GM19468 (cell line): ENCODE measurements at regions not wholly inside any gene's neighbourhood (a gene's known extent, or its start where the extent isn't known, plus 50 kb on each side); places are given as distances from the start of the nearest gene placed in this dataset.

Experiments
- ATAC-seq: cut with Tn5 transposase; IDR thresholded peaks from one replicate; pipeline ENCODE4 v1.9.1; 2021; ENCODE audit warnings: mild to moderate bottlenecking, moderate library complexity, moderate number of reproducible peaks; ENCODE audit not compliant: unreplicated experiment; ENCODE audit errors: extremely low read depth

DNA sequence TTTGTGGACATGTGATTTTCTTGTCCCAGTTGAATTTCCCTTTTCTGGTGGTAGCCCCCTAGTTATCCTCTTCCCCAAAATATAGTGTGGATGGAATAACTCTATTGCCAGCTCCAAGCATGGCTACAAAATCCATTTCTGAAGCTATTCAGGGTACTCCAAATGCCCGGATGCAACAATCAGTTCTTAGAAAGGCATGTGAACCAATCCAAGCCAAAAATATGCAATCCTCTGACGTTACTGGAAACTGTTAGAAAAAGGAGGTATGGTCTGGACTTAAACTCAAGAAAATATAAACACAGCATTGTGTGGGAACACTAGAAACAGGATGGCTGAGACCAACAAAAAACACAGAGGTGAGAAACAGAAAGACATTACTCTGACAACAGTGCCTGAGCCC lies 347.0 kb downstream of the GPAM start:
- ATAC-seq: no peak

DNA sequence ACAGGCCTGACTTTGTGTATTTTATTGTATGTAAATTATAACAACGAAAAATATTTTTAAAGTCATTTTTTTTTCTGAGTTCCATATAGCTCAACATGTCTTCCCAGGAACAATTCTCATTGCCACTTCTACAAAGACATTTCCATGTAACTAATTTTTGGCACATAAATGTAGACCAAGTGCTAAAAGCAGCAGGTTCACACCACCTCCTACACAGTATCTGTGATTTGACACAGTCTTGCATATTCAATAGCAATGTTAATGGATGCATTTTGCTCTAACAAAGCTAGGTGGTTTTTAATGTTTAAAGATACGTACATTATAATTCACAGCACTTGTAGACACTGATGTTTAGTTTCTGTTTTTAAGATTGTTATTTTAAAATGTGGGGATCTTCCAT lies 346.5 kb downstream of the GPAM start:
- ATAC-seq: no peak

DNA sequence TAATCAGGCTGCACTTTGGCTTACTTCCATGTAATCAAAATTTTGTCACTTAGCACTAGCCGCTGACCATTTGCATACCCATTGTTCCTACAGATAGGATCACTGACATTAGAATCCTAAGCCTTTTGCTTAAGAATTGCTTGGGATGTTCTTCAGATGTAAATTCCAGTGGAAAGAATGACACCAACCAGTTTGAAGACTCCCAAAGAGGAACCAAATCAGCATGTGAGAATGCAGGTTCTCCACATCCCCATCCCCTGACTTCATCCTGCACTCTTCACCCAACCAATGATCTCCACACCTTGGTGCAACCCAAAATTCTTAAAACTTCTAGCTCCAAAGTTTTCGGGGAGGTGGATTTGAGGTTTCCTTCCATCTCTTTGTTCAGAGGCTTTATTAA lies 345.6 kb downstream of the GPAM start:
- no peak for ATAC-seq

DNA sequence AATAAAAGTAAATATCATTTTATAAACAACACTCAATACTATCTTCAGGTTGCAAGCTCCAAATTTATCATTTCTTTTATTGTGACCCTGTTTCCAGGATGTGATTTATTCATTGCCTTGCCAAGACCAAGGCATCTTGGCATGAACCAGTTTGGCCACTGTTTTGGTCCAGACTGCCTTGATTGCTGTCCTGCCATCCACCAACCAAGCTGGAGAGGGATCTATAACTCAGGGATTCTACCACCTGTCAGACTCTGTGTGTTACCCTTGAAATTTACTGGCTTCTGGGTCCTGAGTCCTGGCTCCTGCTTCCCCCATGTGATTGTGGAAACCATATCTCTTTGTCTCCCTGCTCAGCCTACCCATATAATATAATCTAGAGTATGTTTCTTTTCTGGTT lies 343.0 kb downstream of the GPAM start:
- no peak for ATAC-seq

DNA sequence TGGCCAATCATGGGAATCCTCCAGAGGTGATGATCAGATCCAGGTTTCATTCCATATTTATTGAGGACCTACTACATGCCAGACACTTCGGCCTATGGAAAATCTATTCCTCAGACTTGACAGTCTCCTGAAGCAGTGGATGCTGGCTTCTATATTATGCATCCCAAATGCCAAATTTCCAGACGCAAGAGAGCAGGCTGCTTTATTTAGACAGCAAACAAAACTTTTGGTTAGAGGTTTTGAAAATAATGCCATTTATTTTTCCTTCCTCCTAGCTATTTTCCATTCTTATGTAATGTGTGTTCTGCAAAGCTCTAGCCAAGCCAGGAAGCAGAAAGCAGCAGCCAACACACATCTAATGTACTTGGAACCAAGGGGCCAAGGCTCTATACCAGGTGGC lies 330.8 kb downstream of the GPAM start:
- ATAC-seq: no peak

DNA sequence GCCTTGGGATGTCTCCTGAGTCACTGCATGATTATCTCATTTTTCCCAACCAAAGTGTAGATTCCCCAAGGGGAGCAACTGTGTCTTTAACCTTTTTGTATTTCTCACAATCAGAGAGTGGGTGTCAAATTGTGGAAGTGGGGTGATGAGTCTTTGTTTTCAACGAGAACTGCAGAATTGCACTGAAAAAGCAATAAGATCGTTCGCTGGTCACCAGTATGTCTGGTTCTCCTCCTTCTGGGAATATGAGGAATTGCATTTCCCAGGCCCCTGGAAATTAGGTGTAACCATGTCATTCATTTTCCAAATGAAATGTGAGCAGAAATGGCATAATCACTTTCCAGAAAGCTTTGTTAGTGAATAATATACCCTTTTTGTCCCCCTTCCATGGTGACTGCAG lies 326.9 kb downstream of the GPAM start:
- no peak for ATAC-seq

DNA sequence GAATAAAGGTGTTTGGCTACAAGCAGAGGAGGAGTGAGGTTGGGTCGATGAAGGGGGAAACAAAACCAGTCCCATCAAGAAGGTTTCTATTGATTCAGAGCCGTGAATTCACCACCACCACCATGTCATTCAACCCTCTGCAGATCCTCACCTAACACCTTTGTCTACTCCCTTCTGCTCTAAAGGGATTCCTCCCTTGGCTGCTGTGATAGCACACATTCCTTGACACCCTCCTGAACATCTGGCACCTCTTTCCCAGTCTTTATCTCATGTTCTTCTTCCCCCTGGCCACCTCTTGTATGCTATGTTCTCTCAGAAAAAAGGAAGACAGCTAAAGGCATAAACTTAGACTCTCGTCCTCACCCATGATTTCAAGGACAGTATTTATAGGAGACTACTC lies 318.0 kb downstream of the GPAM start:
- no peak for ATAC-seq

DNA sequence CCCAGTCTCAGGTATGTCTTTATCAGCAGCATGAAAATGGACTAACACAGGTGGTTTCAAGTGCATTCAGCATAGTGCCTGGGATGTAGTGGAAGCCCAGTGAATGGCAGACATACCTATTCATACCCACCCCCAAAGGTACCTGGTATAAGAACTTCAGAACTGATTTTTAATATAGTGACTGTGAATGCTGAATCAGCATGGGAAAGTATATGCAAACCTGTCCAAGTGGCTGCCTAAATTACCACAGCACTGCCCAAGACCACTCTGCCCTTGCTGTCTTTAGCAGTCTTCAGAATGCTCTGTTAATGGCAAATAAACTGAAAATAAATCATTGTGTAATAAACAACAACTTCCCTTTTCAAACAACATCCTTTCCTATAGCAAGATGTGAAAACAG lies 312.1 kb downstream of the GPAM start:
- ATAC-seq: no peak

DNA sequence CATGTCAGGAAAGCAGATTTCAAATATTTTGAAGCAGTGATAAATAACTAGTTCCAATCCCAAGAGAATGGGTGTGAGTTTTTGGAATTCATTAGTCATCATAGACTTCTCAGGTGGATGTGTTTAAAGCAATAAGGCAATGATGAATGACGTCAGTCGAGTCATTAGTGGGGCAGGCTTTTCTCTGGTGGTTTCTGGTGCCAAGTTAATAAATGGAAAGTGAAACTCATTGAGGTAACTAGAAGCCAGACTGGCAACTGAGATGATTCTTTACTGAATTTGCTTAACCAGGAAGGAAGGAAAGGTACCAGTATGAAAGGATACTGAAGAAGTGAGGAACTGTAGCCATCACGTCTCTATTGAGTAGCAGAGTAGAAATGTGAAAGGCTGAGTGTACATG lies 311.0 kb downstream of the GPAM start:
- ATAC-seq: no peak

DNA sequence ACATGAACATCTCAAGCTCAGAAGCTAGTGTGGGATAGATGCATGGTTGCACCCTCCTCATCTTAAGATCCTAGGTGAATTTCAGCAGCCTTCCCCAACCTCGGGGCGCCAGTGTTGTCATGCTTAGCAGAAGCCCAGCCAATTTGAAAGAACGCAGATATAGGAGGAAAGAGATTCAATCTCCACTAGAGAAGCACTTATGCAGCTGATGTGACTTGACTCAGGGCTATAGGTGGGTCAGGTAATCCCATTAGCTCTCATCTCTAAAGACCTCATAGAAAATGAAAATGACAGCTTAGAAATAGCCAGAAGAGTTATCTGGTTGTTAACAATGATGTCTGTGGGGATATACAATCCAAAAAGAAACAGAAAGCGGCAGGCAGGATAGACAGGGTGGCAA lies 310.5 kb downstream of the GPAM start:
- ATAC-seq: no peak

DNA sequence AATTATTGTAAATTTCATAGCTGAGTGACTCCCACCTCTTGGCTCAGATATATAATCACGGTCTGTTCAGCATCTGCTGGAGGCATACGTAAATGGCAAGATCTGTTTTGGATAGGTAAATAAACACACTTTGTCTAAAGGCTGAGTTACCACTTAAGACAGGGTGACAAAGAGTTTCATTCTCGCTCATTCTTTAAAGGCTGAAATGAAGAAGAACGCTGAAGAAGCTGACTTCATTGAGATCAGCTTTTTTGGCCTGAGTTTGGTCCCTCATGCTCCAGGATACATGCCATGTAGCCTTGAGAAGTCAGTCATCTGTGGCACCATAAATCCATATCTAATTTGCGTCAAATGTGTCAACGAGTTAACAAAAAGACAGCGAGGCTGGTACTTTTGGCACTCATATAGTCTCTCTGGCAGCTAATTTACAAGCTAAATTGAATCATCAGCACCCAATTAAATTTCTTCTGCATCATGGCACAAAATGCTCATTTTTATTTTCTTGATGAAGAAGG lies 309.9 kb downstream of the GPAM start:
- no peak for ATAC-seq

DNA sequence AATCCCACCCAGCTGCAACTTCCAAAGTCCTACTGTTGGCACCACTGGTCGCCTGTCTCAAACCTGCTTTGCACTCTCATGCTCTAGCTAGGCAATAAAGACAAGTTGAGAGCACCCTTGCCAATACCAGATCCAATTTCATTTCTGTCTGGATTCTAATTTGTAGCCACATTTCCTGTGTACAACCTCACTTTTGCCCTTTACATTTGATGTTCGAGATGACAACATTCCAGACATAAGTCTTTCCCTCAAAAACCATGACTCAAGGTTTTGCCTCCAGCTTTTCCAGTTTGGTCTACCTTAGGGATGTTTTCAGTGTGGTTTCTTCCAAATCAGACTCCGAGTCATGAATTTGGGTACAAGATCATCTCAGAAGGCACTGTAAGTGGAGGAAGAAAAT lies 309.0 kb downstream of the GPAM start:
- ATAC-seq: no peak

DNA sequence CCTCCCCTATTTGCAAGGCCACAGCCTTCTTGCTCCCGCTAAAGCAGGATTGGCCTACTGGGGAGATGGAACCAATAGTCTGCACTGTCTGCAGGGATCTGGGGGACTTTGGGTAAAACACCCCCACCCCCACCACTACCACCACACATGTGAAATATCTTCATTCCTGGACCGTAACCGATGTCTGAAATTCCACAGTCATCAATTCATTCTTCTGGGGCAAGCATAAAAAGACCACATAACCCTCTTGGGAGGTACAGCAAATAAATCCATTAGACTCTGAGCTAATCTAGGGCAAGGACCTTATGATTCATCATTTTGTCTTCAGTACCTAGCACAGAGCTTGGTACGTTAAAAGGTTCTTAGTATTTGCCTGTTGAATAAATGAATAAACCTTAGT lies 307.8 kb downstream of the GPAM start:
- ATAC-seq: no peak

DNA sequence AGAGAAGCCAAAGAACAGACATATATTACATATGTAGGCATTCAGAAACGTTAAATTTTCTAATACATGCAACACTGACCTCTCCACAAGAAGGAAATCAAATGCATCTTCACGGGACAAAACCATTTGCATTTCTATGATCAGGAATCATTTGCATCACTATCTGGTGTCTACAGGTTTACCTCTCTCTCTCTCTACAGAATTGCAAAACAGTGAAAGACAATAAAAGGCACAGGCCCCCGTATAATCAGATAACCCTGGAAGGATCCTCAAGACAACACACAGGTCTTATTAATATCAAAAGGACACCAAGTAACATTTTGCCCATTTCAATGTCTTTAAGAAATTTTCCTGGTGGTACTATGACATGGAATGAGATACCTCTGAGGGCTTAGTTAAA lies 306.3 kb downstream of the GPAM start:
- no peak for ATAC-seq

DNA sequence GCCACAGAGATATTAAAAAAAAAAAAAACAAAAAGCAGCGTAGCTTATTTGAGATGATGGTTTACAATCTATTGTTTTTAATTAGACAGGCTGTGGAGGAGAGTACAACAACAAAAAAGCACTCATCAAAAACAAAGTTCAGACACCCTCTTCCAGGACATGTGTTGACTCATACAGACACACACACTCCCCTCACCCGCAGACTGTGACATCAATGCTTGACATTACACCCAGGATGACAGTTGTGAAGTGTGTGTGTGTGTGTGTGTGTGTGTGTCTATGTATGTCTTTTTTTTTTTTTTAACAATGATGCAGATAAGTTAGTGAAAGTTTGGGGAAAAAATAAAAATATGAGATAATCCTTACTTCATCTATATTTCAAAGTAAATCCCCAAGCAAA lies 303.6 kb downstream of the GPAM start:
- no peak for ATAC-seq

DNA sequence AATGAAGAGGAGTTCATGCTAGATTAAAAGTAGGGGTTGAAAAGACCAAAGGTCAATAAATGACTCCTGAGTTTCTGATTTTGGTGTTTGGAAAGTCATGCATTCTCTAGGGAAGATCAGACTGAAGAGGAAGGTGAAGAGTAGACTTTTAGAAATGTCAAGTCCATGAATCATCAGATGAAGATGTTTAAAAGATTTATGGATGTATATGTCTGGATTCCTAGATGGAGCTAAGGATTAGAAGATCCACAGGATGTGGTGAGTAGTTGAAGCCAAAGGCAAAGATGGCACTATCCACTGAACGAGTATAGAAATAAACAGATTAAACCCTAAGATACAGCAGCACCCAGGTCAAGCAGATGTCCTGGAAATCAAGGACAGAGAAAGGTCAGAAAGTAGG lies 298.5 kb downstream of the GPAM start:
- no peak for ATAC-seq

DNA sequence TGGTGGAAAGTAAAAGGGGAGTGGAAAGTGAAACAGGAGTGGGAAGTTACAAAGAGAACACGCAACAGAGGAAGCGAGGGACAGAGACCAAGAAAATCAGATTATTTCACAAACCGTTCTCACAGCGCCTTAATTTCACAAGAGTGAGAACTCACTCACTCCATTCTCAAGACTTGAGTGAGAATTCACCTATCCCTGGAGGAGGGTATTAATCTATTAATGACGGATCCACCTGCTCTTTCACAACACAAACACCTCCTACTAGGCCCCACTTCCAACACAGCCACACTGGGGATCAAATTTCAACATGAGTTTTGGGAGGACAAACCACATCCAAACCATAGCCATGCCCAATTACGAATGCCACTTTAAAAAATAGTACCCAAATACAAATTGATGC lies 297.6 kb downstream of the GPAM start:
- no peak for ATAC-seq

DNA sequence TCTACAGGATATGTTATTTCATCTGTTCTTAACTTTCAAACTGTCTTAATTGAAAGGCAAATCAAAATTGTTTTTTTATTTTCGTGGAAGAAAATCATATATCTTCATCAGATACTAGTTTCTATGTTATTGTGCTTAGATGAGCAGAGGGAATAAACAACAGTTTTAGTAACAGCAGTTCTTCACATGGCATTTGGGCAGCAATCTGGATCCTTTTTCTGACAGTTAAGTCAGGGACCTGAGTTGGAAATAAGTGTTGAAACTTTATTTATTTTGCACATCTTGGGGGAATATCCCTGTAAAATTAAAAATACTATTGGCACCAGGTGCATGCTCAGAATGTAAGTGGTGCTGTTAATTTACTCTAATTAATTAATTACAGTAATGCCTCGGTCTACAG lies 296.3 kb downstream of the GPAM start:
- ATAC-seq: no peak

DNA sequence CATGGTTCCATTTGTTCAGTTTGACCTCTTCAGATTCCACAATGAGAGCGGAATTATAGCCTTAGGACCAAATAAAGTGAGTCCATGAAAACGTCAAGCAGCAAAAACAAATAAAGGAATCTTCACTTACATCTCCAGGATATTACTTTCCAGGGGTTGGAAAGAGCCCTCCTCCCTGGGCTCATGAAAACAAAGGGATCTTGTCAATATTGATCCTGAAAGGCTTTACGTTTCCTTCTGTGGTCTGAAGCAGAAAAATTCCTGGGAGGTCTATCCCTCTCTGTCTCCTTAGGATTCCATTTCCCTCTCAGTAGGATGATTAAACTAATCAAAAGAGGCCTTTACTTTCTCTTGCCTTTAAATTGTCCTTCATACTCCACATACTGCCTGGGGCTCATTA lies 293.5 kb downstream of the GPAM start:
- ATAC-seq: no peak

DNA sequence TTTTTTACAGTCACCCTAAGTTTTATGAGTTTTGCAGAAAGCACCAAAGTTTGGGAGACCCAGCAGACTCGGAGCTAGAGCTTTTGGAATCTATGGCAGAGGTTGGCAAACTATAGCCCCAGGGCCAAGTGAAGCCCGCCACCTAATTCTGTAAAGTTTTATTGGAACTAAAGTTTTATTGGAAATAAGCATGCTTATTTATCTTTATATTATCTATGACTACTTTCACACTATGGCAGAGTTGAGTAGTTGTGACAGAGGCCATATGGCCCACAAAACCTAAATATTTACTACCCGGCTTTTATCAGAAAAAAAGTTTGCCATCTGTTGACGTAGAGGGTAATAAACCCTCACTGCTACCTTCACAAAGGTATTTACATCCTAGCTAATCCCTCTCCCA lies 267.6 kb downstream of the GPAM start:
- no peak for ATAC-seq

DNA sequence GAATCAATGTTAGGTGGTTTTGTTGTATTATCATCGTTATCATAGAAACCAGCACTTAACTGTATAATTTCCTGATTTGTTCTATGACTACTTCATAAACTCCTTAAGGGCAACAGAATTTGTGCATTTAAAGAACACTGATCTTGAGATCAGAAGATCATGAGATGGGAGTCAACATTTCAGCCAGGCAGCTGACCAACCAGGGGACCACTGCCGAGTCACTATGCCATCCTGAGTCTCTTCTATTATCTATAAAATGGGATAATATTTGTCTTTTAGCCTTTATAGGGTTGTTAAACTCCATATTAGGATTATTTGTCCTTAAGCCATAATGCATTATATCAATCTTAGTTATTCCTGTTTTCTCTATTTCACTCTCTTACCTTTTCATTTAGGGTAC lies 261.7 kb downstream of the GPAM start:
- ATAC-seq: no peak

DNA sequence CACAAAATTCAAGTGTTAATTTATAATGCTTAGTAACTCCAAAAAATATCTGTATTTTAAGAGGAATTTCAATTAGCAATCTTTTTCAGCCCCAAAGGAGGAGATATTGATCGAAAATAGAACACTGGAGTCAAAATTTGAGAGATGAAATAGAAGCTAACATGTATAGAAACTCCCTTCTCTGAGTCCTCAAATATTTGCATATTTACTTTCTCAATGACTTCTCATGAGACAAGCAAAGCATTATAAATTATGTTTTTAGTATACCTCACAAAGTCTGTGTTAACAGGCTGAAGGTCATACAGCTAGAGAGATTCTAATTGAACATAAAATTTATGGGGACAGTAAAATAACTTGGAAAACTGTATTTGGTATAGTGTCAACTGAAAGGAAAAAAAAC lies 260.5 kb downstream of the GPAM start:
- no peak for ATAC-seq

DNA sequence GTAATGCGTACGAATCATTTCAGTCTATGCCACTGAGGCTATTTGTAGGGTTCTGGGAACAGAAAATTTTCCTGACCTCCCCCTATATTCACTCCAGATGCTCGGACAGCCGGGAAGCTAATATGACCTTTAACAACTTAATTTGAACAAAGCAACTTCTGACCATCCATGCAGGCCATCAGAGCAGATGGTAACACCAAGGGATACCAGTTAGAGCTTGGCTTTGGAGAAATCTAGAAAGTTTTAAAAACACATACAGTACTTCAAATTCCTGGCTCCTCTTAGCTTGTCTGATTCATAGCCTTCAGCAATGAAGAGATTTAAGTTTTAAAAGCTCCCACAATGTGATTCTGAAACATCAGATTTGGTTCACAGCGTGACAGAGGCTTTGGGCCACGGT lies 257.3 kb downstream of the GPAM start:
- ATAC-seq: no peak
